KMS-11 (cell line): ENCODE measurements at regions not wholly inside any gene's neighbourhood (a gene's known extent, or its start where the extent isn't known, plus 50 kb on each side); places are given as distances from the start of the nearest gene placed in this dataset.

Experiments used
- H2AFZ ChIP-seq: fragments of 200-600 bp; sonication (generic); 2 replicates; pipeline ENCODE4 v1.6.1; 2016; ENCODE audit warnings: antibody characterized with exemption, mixed run types, low read depth
- H3K27ac ChIP-seq: fragments of 200-600 bp; sonication (generic); 2 replicates; pipeline ENCODE4 v1.6.1; 2016; ENCODE audit warnings: mild to moderate bottlenecking, mixed run types
- H3K27me3 ChIP-seq: fragments of 200-600 bp; sonication (generic); 2 replicates; pipeline ENCODE4 v1.6.1; 2017; ENCODE audit warnings: mild to moderate bottlenecking, low read depth, mixed run types, moderate library complexity; ENCODE audit not compliant: insufficient read depth
- H3K36me3 ChIP-seq: fragments of 200-600 bp; sonication (generic); 2 replicates; pipeline ENCODE4 v1.6.1; 2017; ENCODE audit warnings: mild to moderate bottlenecking, mixed run types; ENCODE audit not compliant: insufficient read depth
- H3K4me1 ChIP-seq: fragments of 200-600 bp; sonication (generic); 2 replicates; pipeline ENCODE4 v1.6.1; 2016; ENCODE audit warnings: mild to moderate bottlenecking, low read depth, mixed run types; ENCODE audit not compliant: poor library complexity, severe bottlenecking
- H3K4me2 ChIP-seq: fragments of 200-600 bp; sonication (generic); 2 replicates; pipeline ENCODE4 v1.7.0; 2016; ENCODE audit warnings: mild to moderate bottlenecking, mixed run types
- H3K4me3 ChIP-seq: fragments of 200-600 bp; sonication (generic); IDR thresholded peaks from 2 replicates; pipeline ENCODE4 v1.6.1; 2017; ENCODE audit warnings: low read depth, low read length, mixed read lengths; ENCODE audit not compliant: insufficient read depth
- H3K79me2 ChIP-seq: fragments of 200-600 bp; sonication (generic); 2 replicates; pipeline ENCODE4 v1.6.1; 2016; ENCODE audit warnings: low read depth, mixed run types; ENCODE audit not compliant: insufficient read depth
- H3K9ac ChIP-seq: fragments of 200-600 bp; sonication (generic); 2 replicates; pipeline ENCODE4 v1.6.1; 2016; ENCODE audit warnings: mild to moderate bottlenecking, mixed run types
- H4K20me1 ChIP-seq: fragments of 200-600 bp; sonication (generic); 2 replicates; pipeline ENCODE4 v1.6.1; 2016; ENCODE audit warnings: mild to moderate bottlenecking, mixed run types; ENCODE audit not compliant: insufficient read depth
- TF ChIP-seq, protein P1 (sequence below): fragments of 200-600 bp; sonication (generic); conservative IDR thresholded peaks from 2 replicates; pipeline ENCODE4 v1.6.1; 2017; ENCODE audit warnings: low read depth, mild to moderate bottlenecking, antibody characterized with exemption, low read length, moderate library complexity, mixed read lengths

DNA sequence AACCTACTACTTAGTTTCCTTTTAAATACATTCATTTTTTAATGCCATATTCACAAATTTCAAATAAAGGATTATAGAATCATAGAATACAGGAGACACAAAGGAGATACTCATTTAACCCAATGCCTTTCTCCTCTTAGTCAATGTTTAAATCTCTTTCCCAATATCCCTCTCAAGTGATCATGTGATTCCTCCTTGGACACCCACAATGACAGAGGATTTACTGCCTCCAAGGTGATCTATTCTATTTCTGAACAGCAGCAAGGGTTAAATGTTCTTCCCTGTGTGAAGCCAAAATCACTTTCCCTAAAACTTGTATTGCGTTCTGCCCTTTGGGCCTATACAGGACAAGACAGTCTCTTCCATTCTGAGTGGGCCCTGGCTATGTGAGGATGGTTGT, 73.3 kb upstream of the PICALM start:
- Histone ChIP-seq H3K27me3 (no peaks in the 10 kb centered on the region), H3K27ac (no peak overlapping the region), H3K79me2 (no peaks in the 10 kb centered on the region), H2AFZ (no peak overlapping the region), H3K4me2 (no peak overlapping the region), H3K36me3 (no peaks in the 10 kb centered on the region), H3K4me3 (no peak overlapping the region), H4K20me1 (no peaks in the 10 kb centered on the region), H3K9ac (no peak overlapping the region), H3K4me1 (peaks cover 10% of the 10 kb centered on the region)
- TF ChIP-seq, protein P1, sequence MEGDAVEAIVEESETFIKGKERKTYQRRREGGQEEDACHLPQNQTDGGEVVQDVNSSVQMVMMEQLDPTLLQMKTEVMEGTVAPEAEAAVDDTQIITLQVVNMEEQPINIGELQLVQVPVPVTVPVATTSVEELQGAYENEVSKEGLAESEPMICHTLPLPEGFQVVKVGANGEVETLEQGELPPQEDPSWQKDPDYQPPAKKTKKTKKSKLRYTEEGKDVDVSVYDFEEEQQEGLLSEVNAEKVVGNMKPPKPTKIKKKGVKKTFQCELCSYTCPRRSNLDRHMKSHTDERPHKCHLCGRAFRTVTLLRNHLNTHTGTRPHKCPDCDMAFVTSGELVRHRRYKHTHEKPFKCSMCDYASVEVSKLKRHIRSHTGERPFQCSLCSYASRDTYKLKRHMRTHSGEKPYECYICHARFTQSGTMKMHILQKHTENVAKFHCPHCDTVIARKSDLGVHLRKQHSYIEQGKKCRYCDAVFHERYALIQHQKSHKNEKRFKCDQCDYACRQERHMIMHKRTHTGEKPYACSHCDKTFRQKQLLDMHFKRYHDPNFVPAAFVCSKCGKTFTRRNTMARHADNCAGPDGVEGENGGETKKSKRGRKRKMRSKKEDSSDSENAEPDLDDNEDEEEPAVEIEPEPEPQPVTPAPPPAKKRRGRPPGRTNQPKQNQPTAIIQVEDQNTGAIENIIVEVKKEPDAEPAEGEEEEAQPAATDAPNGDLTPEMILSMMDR = no peak

DNA sequence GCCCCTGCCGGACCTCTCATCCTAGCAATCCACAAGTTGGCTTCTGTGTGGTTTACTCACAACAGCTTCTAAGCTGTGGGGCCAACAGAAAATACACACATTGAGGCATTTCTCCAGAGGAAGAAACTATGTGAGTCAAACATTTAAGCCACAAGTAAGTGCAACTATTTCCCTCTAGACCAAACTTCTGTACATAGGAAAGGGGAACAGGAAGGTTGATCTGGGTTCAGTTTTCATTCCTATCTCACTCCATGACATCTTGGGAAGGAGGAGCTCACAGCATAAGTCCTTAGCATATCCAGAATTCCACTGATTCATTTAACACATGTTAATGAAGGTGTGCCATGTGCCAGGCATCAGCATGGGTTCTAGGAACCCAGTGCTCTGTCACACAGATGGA, 72.8 kb upstream of the PICALM start:
- TF ChIP-seq, protein P1 = no peak
- Histone ChIP-seq H3K4me1 (peaks cover 10% of the 10 kb centered on the region), H4K20me1 (no peaks in the 10 kb centered on the region)

DNA sequence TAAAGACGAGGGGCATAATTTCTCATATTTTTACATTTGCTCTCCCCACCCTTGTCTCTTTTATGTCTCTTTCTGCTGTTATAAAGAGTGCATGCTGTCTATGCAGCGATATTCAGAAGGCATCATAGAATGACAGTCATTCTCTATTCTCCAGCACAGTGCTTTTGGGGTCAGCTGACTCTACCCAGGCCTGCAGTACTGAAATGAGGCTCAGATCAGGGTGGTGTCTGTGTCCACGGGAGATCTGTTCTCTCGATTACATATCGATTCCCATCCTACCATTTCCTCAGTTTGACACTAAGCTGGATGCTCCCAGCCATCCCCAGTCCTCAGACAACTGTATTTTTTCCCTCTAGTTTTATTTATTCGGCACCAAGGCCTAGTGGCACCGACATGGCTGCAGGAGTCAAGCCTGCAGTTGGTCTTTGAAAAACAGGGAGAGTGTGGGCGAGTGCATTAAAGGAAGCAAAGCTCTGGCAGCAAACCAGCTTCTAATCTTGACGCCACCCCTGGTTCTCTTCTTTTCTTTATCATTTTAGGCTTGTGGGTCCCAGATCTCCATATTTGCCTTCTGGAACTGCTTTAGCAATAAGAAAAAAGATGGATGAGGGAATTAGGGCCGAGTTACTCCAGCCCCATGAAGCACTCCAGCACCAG, 71.6 kb upstream of the PICALM start:
- H4K20me1 ChIP-seq = no peaks in the 10 kb centered on the region
- no peaks in the 10 kb centered on the region for H3K79me2 ChIP-seq
- no peak overlapping the region for H3K4me2 ChIP-seq
- H3K9ac ChIP-seq = no peak overlapping the region
- H3K27ac ChIP-seq = no peak overlapping the region
- H3K36me3 ChIP-seq = no peaks in the 10 kb centered on the region
- H3K4me3 ChIP-seq = no peak overlapping the region
- H2AFZ ChIP-seq = no peak overlapping the region
- peaks cover 10% of the 10 kb centered on the region for H3K4me1 ChIP-seq
- no peaks in the 10 kb centered on the region for H3K27me3 ChIP-seq
- TF ChIP-seq, protein P1 = no peak

More for the DNA sequence above, 72.8 kb upstream of the PICALM start:
- Histone ChIP-seq H3K36me3 (no peaks in the 10 kb centered on the region), H3K79me2 (no peaks in the 10 kb centered on the region), H3K9ac (no peak overlapping the region), H3K27me3 (no peaks in the 10 kb centered on the region), H3K4me3 (no peak overlapping the region), H3K27ac (no peak overlapping the region), H3K4me2 (no peak overlapping the region), H2AFZ (no peak overlapping the region)

DNA sequence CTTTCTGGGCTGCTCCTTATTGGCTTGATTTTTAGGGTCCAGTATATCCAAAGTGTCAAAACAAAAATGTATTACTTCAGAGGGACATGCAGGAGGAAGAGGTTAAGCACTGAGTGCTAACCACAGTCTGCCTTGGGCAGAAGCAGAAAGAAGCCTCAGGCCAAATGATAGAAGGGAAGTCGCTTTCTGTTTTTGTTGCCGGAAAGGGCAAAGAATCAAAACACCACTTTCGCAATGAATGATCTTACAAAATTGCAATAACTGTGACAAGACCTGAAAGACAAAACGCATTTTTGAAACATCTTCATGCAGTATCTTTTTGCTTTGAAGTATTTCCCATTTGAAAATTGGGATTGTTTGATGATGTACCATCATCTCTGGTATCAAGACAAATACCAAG, 70.1 kb upstream of the PICALM start:
- Histone ChIP-seq H2AFZ (no peak overlapping the region), H3K36me3 (no peaks in the 10 kb centered on the region), H3K79me2 (no peaks in the 10 kb centered on the region), H3K9ac (no peak overlapping the region), H3K4me2 (no peak overlapping the region), H3K4me3 (no peak overlapping the region), H3K27me3 (no peaks in the 10 kb centered on the region), H3K4me1 (peaks cover 8% of the 10 kb centered on the region), H4K20me1 (no peaks in the 10 kb centered on the region), H3K27ac (no peak overlapping the region)
- TF ChIP-seq, protein P1 = no peak
